Activated naive CD4-positive, alpha-beta T cell (primary cell): ENCODE measurements at regions not wholly inside any gene's neighbourhood (a gene's known extent, or its start where the extent isn't known, plus 50 kb on each side); places are given as distances from the start of the nearest gene placed in this dataset.

ENCODE experiments used
- DNase-seq, 4 experiments: peaks; one replicate each; lab custom pipeline; 2025; lab: John Stamatoyannopoulos, UW

DNA sequence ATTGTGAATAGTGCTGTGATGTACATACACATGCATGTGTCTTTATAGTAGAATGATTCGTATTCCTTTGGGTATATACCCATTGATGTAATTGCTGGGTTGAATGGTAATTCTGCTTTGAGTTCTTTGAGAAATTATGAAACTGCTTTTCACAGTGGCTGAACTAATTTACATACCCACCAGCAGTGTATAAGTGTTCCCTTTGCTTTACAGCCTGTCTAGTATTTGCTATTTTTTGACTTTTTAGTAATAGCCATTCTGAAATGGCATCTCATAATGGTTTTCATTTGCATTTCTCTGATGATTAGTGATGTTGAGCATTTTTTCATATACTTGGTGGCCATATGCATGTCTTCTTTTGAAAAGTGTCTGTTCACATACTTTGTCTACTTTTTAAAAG is 54.5 kb upstream of the FAM78B start:
- DNase-seq: no peak

GRCh38 chr1:166233750-166234366 is 67.1 kb upstream of the FAM78B start:
- DNase-seq: no peak

DNA sequence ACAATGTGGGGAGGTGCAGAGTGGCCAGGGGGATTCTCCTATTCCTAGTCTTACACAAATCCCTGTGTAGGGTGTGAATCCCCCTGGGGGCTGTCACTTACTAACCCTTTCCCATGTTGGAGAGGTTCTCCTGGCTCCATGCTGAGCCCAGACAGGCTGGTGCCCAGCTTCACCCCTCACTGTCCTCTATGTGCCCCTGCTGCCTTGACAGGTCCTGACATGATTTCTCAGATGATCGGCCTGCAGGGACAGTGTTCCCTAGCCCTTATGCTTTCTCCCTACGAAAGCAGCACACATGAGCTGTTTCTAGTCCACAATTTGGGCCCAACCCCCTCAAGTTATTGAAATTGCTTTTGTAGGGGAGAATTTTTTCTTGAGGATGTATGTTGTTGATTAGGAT is 68.9 kb upstream of the FAM78B start:
- no peak for DNase-seq

GRCh38 chr1:166237675-166238074 is 70.9 kb upstream of the FAM78B start:
- DNase-seq: no peak

DNA sequence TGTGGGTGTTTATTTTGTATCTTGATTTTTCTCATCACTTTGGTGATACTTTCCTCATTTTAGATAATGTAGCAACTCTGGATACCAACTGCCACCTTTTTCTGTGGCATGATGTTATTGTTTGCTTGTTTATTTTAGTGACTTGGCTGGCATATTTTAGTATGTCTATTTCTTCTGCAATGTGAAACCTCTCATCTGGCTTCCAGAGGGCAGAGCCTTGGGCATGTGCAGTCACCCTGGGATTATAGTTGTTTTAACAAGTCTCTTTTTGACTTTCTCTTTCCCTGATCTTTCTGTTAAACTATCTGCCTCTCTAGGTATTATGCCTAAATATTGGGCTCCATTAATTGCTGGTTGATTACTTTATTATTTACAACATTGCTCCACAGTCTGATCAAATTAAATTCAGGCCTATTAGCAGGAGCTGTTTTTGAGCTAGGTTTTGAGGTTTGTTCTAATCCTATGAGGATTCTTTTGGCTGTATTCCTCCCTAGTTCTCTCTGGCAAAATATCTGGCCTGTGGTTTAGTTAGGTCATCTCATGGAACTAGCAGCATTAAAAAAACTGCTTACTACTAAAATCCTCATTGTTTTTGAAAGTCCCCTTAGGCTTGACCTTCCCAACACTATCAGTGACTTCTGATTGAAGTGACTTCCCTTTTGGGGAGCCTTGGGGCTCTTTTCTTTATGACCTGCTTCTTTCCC is 86.4 kb upstream of the FAM78B start:
- DNase-seq: no peak

DNA sequence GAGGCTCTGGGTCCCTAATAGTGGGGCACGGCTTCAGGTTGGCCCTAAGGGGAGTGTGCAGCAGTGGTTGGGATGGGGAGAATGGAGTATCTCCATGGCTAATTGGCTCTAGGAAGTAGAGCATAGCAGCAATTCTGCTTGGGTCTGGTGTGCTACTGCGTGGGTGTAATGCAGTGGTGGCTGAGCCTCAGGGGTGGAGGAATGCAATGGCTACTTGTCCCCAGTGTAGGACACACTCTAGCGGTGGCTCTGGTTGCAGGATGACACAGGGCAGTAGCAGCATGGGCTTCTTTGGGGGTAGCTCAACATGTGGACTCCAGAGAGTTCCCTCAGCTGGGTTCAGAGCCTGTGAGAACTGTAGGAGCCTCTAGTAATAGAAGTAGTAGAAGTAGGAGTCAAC is 91.2 kb upstream of the FAM78B start:
- no peak for DNase-seq

DNA sequence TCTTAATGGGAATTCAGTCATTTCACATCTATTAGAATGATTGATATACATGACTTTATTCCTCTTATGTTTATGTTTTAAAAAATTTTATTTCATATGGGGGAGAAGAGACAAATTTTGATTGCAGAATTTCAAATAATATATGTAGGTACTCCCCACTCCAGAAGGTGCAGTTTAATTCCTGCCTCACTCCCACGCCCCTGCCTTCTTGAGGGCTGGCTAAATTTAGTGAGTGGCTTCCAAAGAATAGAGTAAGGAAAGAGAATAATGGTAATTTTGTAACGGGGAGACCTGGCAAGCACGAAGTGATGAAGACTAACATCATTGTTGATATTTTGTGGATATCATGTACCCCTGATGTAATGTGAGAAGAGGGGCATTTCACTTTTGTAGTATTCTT is 94.7 kb upstream of the FAM78B start:
- DNase-seq: no peak

DNA sequence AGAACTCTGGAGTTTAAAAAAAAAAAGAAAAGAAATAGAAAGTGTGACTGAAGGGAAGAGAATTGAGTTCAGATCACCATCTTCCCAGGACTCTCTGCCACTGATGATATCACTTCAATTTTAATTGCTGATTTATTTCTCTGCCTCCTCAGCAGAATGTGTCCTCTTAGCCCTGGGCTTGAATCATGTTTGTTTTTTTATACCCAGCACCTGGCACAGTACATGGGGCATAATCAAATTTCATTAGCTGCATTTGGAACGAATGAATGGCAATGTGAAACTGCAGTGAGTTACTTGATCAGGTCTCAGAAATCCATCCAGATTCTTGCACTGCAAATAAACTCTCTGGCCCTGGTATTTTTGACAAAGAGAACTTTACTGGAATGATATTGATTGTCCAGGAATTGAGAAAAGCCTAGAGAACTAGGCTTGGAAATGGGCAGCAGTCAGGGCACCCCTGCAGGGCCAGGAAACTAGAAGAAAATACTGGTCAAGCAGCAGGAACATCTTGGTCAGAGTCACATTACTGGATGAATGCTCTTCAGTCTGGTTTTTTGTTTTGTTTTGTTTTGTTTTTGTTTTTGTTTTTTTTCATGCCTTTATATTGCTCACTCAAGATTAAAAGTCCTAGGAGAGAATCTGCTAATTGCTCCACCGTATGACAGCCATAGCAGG is 103.8 kb upstream of the FAM78B start:
- DNase-seq: no peak

DNA sequence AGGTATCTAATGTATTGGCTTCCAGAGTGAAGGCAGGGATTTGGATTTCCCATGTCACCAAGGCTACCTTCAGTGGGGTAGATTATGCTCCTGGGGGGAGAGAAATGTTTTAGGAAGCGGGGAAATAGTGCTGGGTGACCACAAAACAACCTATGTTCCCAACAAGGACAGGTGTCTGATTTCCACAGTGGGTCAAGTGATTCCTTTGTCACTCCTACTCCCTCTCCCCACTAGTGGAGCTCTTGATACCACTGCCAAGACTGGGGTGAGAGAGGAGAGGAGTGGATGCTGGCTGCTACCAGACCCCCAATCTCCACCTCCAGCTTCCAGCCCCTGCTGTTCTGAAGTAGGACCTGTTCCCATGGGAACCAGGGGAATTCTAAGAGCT is 104.3 kb upstream of the FAM78B start:
- DNase-seq: no peak

- no peak for DNase-seq
These were observed 105.4 kb upstream of the FAM78B start for GRCh38 chr1:166272155-166272554.

DNA sequence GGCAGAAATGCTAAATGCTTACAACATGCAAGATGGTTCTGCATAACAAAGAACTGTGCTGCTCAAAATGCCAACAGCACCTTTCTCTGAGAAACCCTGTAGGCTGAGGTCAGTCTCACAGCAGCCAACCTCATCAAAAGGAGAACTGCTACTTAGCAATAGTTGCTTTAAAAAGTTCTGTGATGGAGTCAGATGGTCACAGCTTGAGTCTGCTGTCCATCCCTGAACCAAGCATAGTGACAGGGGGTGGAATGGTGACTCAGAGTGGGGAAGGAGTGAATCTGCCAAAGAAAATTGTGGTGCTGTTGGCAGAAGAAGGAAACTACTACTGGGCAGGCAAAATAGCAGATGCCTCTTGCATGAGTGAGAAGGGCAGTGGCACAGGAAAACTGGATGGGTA is 106.0 kb upstream of the FAM78B start:
- no peak for DNase-seq

GRCh38 chr1:166273618-166274017 is 106.8 kb upstream of the FAM78B start:
- DNase-seq: no peak

GRCh38 chr1:166282391-166283137 is 115.8 kb upstream of the FAM78B start:
- no peak for DNase-seq

DNA sequence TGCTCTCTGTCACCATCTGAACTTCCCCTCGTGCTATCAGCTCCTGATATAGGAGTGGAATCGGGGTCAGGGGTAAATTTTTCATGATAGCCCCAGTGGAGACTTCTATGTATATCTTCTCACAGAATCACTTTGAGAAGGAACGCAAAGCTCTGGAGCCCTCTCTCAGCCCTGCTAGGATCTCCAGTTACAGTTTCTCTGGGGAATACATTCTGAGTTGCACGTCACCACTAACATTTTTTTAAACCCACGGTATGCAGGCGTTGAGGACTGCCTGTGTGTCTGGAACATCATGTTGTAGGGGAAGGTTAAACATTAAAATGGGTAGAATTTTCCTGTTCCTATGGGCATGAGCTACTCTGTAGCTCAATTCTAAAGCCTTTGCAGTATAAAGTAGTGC is 116.4 kb upstream of the FAM78B start:
- no peak for DNase-seq

- DNase-seq: no peak
These were observed 116.8 kb upstream of the FAM78B start for GRCh38 chr1:166283600-166283999.

- no peak for DNase-seq
These were observed 122.7 kb upstream of the FAM78B start for GRCh38 chr1:166289309-166290050.

DNA sequence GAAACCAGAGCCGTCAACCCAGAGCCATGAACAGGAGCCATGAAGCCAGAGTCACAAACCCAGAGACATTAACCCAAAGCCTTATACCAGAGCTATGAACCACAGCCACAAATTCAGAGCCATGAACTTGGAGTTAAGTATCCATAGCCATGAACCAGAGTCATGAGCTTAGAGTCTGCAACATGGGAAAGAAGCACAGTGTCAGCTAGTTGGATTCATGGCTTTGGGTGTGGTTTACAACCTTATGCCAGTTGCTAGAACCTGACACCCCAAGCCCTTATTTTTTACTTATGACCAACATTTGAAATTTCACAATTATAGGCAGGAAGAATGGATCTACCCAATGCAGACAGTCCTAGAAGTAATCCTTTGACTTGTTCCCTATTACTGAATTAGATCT is 128.9 kb upstream of the FAM78B start:
- DNase-seq: no peak

GRCh38 chr1:166297993-166298392 is 131.2 kb upstream of the FAM78B start:
- DNase-seq: no peak

- DNase-seq: no peak
These were observed 134.0 kb upstream of the FAM78B start for GRCh38 chr1:166300767-166301166.

GRCh38 chr1:166302989-166303758 is 136.4 kb upstream of the FAM78B start:
- DNase-seq: no peak

DNA sequence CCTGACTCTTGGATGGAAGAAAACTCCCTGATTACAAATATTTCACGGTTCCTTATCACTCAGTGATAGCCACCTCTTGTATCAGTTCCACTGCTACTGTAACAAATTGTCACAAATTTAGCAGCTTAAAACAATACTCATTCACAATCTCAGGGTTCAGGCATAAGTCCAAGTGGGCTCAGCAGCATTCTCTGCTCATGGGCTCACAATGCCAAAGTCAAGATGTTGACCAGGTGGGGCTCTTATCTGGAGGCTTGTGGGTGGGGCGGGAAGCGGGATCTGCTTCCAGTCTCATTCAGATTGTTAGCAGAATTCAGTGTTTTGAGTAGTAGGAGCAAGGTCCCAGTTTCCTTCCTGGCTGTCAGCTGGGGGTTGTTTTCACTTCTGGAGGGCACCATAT is 137.3 kb upstream of the FAM78B start:
- no peak for DNase-seq
